Smooth muscle cell (in vitro differentiated cells): ENCODE measurements at regions not wholly inside any gene's neighbourhood (a gene's known extent, or its start where the extent isn't known, plus 50 kb on each side); places are given as distances from the start of the nearest gene placed in this dataset.

Source experiments
- DNase-seq: peaks from one replicate; lab custom pipeline; 2025; ENCODE audit not compliant: unreplicated experiment; lab: John Stamatoyannopoulos, UW
- H2AFZ ChIP-seq: fragments of 200-600 bp; sonication (generic); 2 replicates; pipeline ENCODE4 v1.6.0; 2016; ENCODE audit warnings: antibody characterized with exemption, low read depth, mild to moderate bottlenecking
- H3F3A ChIP-seq: fragments of 200-600 bp; sonication (generic); 2 replicates; pipeline ENCODE4 v1.6.0; 2017; ENCODE audit warnings: antibody characterized with exemption, low read depth
- H3K27ac ChIP-seq: fragments of 200-600 bp; sonication (generic); 2 replicates; pipeline ENCODE4 v1.5.1; 2016; ENCODE audit warnings: low read depth, mild to moderate bottlenecking
- H3K27me3 ChIP-seq: fragments of 200-600 bp; sonication (generic); 2 replicates; pipeline ENCODE4 v1.6.1; 2016; ENCODE audit warnings: low read depth, mild to moderate bottlenecking
- H3K36me3 ChIP-seq: fragments of 200-600 bp; sonication (generic); 2 replicates; pipeline ENCODE4 v1.5.1; 2016; ENCODE audit warnings: low read depth
- H3K4me1 ChIP-seq: fragments of 200-600 bp; sonication (generic); 2 replicates; pipeline ENCODE4 v1.5.1; 2016; ENCODE audit warnings: low read depth
- H3K4me2 ChIP-seq: fragments of 200-600 bp; sonication (generic); 2 replicates; pipeline ENCODE4 v1.6.0; 2016; ENCODE audit warnings: mild to moderate bottlenecking
- H3K4me3 ChIP-seq: fragments of 200-600 bp; sonication (generic); 2 replicates; pipeline ENCODE4 v1.5.1; 2016; ENCODE audit warnings: mild to moderate bottlenecking
- H3K79me2 ChIP-seq: fragments of 200-600 bp; sonication (generic); 2 replicates; pipeline ENCODE4 v1.6.0; 2016; ENCODE audit warnings: low read depth, mild to moderate bottlenecking
- H3K9ac ChIP-seq: fragments of 200-600 bp; sonication (generic); 2 replicates; pipeline ENCODE4 v1.6.0; 2016; ENCODE audit warnings: low read depth
- H3K9me3 ChIP-seq: fragments of 200-600 bp; sonication (generic); replicated peaks from 2 replicates; pipeline ENCODE4 v1.5.1; 2016; ENCODE audit warnings: low read depth
- H4K20me1 ChIP-seq: fragments of 200-600 bp; sonication (generic); 2 replicates; pipeline ENCODE4 v1.6.0; 2016; ENCODE audit warnings: low read depth
- CTCF ChIP-seq: fragments of 200-600 bp; sonication (generic); IDR thresholded peaks from 2 replicates; pipeline ENCODE4 v1.5.1; 2017; ENCODE audit warnings: borderline replicate concordance, mild to moderate bottlenecking, antibody characterized with exemption; ENCODE audit not compliant: insufficient read depth, poor library complexity, severe bottlenecking
- WGBS: methylation state at CpG from one replicate; pipeline ENCODE4 v1.1.7; 2016; ENCODE audit warnings: low lambda C conversion rate; 5-methylcytosine and 5-hydroxymethylcytosine counted together

GRCh38 chr17:71398025-71398424, 722.8 kb upstream of the SOX9 start:
- Histone ChIP-seq H3K4me2 (peak overlapping the region; percentile 76), H3K27me3 (no peaks in the 10 kb centered on the region), H3K27ac (peak overlapping the region; percentile 63), H3K4me3 (no peak overlapping the region), H3K9me3 (no peaks in the 10 kb centered on the region), H3K79me2 (no peaks in the 10 kb centered on the region), H3K36me3 (no peaks in the 10 kb centered on the region), H3K4me1 (peaks cover 4% of the 10 kb centered on the region), H3F3A (peaks cover 9% of the 10 kb centered on the region), H2AFZ (no peak overlapping the region), H3K9ac (no peak overlapping the region), H4K20me1 (no peaks in the 10 kb centered on the region)
- TF ChIP-seq CTCF = no peak
- no peak for DNase-seq
- WGBS = 64% methylated on average over 2 of the region's 2 CpGs

- Histone ChIP-seq H3K27ac (peak overlapping the region; percentile 63), H3K9me3 (no peaks in the 10 kb centered on the region), H3K36me3 (no peaks in the 10 kb centered on the region), H3K4me1 (peaks cover 4% of the 10 kb centered on the region), H4K20me1 (no peaks in the 10 kb centered on the region), H3K4me2 (peak overlapping the region; percentile 76), H2AFZ (peak overlapping the region; percentile 23), H3K79me2 (no peaks in the 10 kb centered on the region), H3F3A (peaks cover 9% of the 10 kb centered on the region), H3K9ac (peak overlapping the region; percentile 16), H3K4me3 (peak overlapping the region; percentile 7), H3K27me3 (no peaks in the 10 kb centered on the region)
- no peak for TF ChIP-seq CTCF
- 18% methylated on average over 4 of the region's 4 CpGs for WGBS
- no peak for DNase-seq
These were observed 722.0 kb upstream of the SOX9 start for GRCh38 chr17:71398800-71399219.

GRCh38 chr17:71399221-71399620, 721.6 kb upstream of the SOX9 start:
- WGBS = 16% methylated on average over 3 of the region's 3 CpGs
- Histone ChIP-seq H3K27me3 (no peaks in the 10 kb centered on the region), H3K9me3 (no peaks in the 10 kb centered on the region), H3K36me3 (no peaks in the 10 kb centered on the region), H2AFZ (peak overlapping the region; percentile 23), H3K4me2 (peak overlapping the region; percentile 76), H3K79me2 (no peaks in the 10 kb centered on the region), H3K4me1 (peaks cover 4% of the 10 kb centered on the region), H3K4me3 (peak overlapping the region; percentile 7), H3K9ac (peak overlapping the region; percentile 16), H3F3A (peaks cover 9% of the 10 kb centered on the region), H4K20me1 (no peaks in the 10 kb centered on the region), H3K27ac (peak overlapping the region; percentile 63)
- TF ChIP-seq CTCF = no peak
- DNase-seq = no peak

GRCh38 chr17:71399649-71400048, 721.2 kb upstream of the SOX9 start:
- no peak for DNase-seq
- Histone ChIP-seq H3F3A (peaks cover 9% of the 10 kb centered on the region), H2AFZ (no peak overlapping the region), H3K27me3 (no peaks in the 10 kb centered on the region), H3K9me3 (no peaks in the 10 kb centered on the region), H3K4me3 (no peak overlapping the region), H3K9ac (no peak overlapping the region), H3K4me2 (peak overlapping the region; percentile 76), H3K27ac (peak overlapping the region; percentile 63), H3K36me3 (no peaks in the 10 kb centered on the region), H3K79me2 (no peaks in the 10 kb centered on the region), H4K20me1 (no peaks in the 10 kb centered on the region), H3K4me1 (peaks cover 4% of the 10 kb centered on the region)
- no peak for TF ChIP-seq CTCF
- 79% methylated on average over 1 of the region's 1 CpG for WGBS
